ENCODE measurements at regions not wholly inside any gene's neighbourhood (a gene's known extent, or its start where the extent isn't known, plus 50 kb on each side); places are given as distances from the start of the nearest gene placed in this dataset.

- no peak for TF ChIP-seq GATA3 (IDR thresholded peaks at IDR 0.05; ENCODE audit: low read depth, low read length)
- no peak for TF ChIP-seq GATA2 (IDR thresholded peaks at IDR 0.05; ENCODE audit: low read depth, low read length)
Measured at GRCh38 chr13:47796816-47797215, 204.3 kb downstream of the SUCLA2 start.

- TF ChIP-seq GATA2 (IDR thresholded peaks at IDR 0.05; ENCODE audit: low read depth, low read length) (no peak), GATA3 (IDR thresholded peaks at IDR 0.05; ENCODE audit: low read depth, low read length) (no peak)
Measured at GRCh38 chr13:47794963-47795362, 206.1 kb downstream of the SUCLA2 start.

GRCh38 chr13:47790755-47791154 is 210.3 kb downstream of the SUCLA2 start:
- TF ChIP-seq GATA2 (IDR thresholded peaks at IDR 0.05; ENCODE audit: low read depth, low read length) (no peak), GATA3 (IDR thresholded peaks at IDR 0.05; ENCODE audit: low read depth, low read length) (no peak)

DNA sequence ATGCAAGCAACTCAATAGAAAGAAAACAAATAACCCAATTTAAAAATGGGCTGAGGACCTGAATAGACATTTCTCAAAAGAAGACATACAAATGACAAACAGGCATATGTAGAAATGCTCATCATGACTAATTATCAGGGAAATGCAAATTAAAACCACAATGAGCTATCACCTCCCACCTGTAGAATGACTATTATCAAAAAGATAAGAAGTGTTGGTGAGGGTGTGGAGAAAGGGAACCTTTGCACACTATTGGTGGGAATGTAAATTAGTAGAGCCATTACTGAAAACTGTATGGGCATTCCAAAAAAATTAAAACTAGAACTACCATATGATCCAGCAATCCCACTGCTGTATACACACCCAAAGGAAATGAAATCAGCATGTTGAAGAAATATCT is 212.2 kb downstream of the SUCLA2 start:
- TF ChIP-seq GATA3 (IDR thresholded peaks at IDR 0.05; ENCODE audit: low read depth, low read length) (no peak), GATA2 (IDR thresholded peaks at IDR 0.05; ENCODE audit: low read depth, low read length) (no peak)

DNA sequence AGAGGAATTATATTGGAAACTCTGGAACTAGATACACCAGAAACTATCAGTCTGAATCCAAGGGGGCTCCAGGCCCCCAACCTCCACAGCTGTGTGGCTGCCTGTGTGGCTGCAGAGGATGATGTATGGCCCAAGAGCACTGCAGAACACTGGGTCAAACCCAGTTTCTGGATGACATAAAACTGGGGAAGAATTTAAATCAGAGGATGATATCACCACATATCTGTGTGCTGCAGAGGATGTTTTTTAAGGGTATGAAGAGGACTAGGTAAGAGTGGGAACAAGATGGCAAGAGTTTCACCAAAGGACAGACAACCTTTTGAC is 226.4 kb downstream of the SUCLA2 start:
- TF ChIP-seq GATA3 (IDR thresholded peaks at IDR 0.05; ENCODE audit: low read depth, low read length) (no peak), GATA2 (IDR thresholded peaks at IDR 0.05; ENCODE audit: low read depth, low read length) (no peak)

DNA sequence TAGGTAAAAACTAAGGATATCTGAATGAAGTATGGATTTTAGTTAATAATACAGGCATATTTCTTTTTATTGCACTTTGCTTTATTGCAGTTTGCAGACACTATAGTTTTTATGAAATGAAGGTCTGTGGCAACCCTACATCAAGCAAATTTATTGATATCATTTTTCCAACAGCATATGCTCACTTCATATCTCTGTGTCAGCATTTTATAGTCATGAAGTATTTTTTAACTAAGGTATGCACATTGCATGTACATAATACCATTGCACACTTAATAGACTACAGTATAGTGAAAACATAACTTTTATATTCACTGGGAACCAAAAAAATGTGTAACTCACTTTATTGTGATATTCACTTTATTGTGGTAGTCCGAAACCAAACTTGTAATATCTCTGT is 236.3 kb downstream of the SUCLA2 start:
- TF ChIP-seq GATA2 (IDR thresholded peaks at IDR 0.05; ENCODE audit: low read depth, low read length) (no peak), GATA3 (IDR thresholded peaks at IDR 0.05; ENCODE audit: low read depth, low read length) (no peak)

- TF ChIP-seq GATA2 (IDR thresholded peaks at IDR 0.05; ENCODE audit: low read depth, low read length), result no peak
- TF ChIP-seq GATA3 (IDR thresholded peaks at IDR 0.05; ENCODE audit: low read depth, low read length), result no peak
Measured at GRCh38 chr13:47757466-47758080, 243.5 kb downstream of the SUCLA2 start.

GRCh38 chr13:47747901-47748300 is 253.2 kb downstream of the SUCLA2 start:
- TF ChIP-seq GATA2 (IDR thresholded peaks at IDR 0.05; ENCODE audit: low read depth, low read length) (no peak), GATA3 (IDR thresholded peaks at IDR 0.05; ENCODE audit: low read depth, low read length) (no peak)

GRCh38 chr13:47726394-47726793 is 274.7 kb downstream of the SUCLA2 start:
- TF ChIP-seq GATA2 (IDR thresholded peaks at IDR 0.05; ENCODE audit: low read depth, low read length) (no peak), GATA3 (IDR thresholded peaks at IDR 0.05; ENCODE audit: low read depth, low read length) (no peak)

GRCh38 chr13:47723898-47724297 is 277.2 kb downstream of the SUCLA2 start:
- TF ChIP-seq GATA3 (IDR thresholded peaks at IDR 0.05; ENCODE audit: low read depth, low read length) (no peak), GATA2 (IDR thresholded peaks at IDR 0.05; ENCODE audit: low read depth, low read length) (no peak)

GRCh38 chr13:47719164-47719563 is 281.9 kb downstream of the SUCLA2 start:
- no peak for TF ChIP-seq GATA2 (IDR thresholded peaks at IDR 0.05; ENCODE audit: low read depth, low read length)
- no peak for TF ChIP-seq GATA3 (IDR thresholded peaks at IDR 0.05; ENCODE audit: low read depth, low read length)

DNA sequence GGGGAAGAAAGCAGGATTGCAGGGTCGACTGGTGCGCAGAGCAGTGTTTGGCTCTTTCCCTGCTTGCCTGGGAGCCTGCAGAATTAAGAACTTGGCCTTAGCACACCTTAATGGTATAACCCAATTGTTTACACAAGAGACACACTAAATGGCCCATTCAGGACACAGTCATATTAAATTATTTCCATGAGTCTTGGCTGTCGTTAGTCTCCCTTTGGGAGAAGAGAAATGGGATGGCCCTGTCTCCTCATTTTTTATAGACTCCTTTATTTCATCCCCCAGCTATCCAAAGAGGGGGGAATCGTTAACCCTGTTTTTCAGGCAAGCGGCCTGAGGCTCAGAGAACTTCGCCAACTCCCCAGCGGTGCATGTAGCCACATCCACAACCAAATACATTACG is 282.5 kb downstream of the SUCLA2 start:
- TF ChIP-seq GATA3 (IDR thresholded peaks at IDR 0.05; ENCODE audit: low read depth, low read length), result no peak
- TF ChIP-seq GATA2 (IDR thresholded peaks at IDR 0.05; ENCODE audit: low read depth, low read length), result no peak

DNA sequence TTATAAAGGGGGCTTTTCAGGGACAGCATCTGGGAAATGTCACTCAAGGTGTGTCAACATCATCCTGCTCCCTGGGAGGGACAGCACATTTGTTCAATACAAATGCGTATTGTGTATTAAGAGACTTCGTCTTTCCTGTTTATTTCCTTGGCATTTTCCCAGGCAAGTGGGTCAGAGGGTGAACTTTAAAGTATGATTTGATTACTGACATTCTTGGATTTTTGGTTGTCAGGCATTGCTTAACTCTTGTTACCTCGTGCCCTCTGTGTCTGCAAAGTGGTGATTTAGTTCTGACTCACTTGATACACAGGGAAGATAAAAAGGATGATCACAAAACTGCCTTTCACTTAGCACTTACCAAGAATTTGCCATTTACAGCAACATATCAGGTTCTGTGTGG is 292.7 kb downstream of the SUCLA2 start:
- TF ChIP-seq GATA2 (IDR thresholded peaks at IDR 0.05; ENCODE audit: low read depth, low read length) (no peak), GATA3 (IDR thresholded peaks at IDR 0.05; ENCODE audit: low read depth, low read length) (no peak)

DNA sequence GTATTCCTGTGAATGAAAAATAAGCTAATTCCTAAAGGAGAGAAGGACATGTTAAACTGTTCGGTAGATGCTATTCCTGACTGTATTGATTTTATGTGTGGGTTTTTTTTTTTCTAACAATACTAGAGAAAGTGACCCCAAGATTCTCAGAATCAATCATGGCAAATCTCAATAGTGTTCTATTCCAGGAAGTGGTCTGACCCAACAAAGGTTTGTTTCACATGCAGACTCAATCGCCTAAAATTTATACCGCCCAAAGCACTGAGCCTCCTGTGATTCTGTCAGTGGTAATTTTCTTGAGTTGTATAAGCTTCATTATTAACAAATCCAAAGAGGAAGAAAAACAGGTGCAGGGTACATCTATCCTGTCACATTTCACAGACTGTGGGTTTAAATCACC is 293.7 kb downstream of the SUCLA2 start:
- TF ChIP-seq GATA2 (IDR thresholded peaks at IDR 0.05; ENCODE audit: low read depth, low read length) (no peak), GATA3 (IDR thresholded peaks at IDR 0.05; ENCODE audit: low read depth, low read length) (no peak)

- no peak for TF ChIP-seq GATA3 (IDR thresholded peaks at IDR 0.05; ENCODE audit: low read depth, low read length)
- no peak for TF ChIP-seq GATA2 (IDR thresholded peaks at IDR 0.05; ENCODE audit: low read depth, low read length)
Measured at GRCh38 chr13:47705185-47705584, 295.9 kb downstream of the SUCLA2 start.

DNA sequence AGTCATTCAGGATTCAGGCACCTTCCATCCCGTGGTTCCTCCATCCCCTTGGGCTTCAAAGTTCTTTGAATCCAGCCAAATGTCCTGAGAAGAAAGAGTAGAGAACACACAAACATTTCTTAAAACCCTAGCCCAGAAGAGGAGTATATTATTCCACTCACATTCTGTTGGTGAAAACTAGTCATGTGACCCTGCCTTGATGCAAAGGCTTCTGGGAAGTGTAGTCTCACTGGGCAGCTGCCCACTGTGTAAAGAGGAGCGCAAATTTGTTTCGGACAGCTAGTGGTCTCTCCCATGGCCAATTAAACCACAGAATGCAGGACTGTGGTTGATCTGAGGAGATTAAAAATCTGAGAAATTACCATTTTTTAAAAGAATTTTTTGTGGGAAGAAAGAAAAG is 304.4 kb downstream of the SUCLA2 start:
- TF ChIP-seq GATA2 (IDR thresholded peaks at IDR 0.05; ENCODE audit: low read depth, low read length) (no peak), GATA3 (IDR thresholded peaks at IDR 0.05; ENCODE audit: low read depth, low read length) (no peak)
